NOMO-1 treated with dmso at 0.1 percent for 144 hours (cell line): ENCODE measurements at regions not wholly inside any gene's neighbourhood (a gene's known extent, or its start where the extent isn't known, plus 50 kb on each side); places are given as distances from the start of the nearest gene placed in this dataset.

Source experiments
- DNase-seq: peaks from one replicate; lab custom pipeline; 2025; ENCODE audit not compliant: unreplicated experiment; lab: John Stamatoyannopoulos, UW

DNA sequence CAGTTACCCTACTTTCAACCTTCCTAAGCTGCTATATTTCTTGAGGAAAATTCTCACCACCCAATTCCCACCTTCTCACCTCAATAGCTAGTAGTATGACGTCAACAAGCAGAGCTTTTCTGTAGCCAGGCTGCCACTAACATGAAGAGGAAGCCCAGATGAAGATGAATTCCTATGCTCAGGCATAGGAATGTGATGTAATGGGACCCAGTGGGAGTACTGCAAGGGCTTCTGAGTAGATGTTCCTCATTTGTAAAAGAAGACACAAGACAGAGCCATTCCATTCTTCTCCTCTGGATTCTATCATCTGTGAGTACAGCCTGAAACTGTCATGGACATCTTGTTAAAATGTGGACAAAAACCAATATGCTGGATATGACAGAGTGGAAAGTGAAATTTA, 81.6 kb upstream of the KLF3 start:
- no peak for DNase-seq

- no peak for DNase-seq
These were observed 81.0 kb upstream of the KLF3 start for GRCh38 chr4:38582889-38583470.

- no peak for DNase-seq
These were observed 78.1 kb upstream of the KLF3 start for GRCh38 chr4:38585871-38586270.

GRCh38 chr4:38587106-38587505, 76.9 kb upstream of the KLF3 start:
- no peak for DNase-seq

DNA sequence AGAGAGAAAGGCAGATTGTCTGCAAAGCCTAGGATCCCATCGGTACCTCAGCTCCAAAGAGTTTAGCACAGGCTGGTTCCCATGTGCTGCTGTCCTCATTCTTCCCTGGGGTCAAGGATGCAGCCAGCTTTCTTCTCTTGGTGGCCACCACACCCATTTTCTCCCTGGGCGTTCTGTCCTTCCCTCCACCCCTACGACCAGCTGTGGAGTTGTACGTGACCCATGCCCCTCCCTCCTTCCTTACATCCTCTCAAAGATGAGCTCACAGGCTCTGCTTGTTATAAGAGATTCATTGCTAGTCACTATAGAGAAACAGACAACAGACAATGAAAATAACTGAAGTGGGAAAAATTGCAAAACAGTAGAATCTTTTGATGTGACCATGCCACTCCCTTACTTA, 74.0 kb upstream of the KLF3 start:
- no peak for DNase-seq

- DNase-seq, result no peak
These were observed 72.2 kb upstream of the KLF3 start for GRCh38 chr4:38591617-38592337.

GRCh38 chr4:38598489-38598888, 65.5 kb upstream of the KLF3 start:
- DNase-seq, result no peak

DNA sequence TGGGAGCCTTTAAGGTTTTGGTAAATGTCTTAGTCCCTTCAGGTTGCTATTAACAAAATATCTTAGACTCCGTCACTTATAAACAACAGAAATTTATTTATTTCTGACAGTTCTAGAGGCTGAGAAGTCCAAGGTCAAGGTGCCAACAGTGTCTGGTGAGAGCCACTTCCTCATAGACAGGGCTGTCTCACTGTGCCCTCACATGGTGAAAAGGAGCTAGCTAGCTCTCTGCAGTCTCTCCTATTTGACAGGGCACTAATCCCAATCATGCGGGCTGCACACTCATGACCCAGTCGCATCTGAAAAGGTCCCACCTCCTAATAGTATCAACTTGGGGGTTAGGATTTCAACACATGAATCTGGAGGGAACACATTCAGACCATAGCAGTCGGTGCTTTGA, 63.4 kb upstream of the KLF3 start:
- no peak for DNase-seq

DNA sequence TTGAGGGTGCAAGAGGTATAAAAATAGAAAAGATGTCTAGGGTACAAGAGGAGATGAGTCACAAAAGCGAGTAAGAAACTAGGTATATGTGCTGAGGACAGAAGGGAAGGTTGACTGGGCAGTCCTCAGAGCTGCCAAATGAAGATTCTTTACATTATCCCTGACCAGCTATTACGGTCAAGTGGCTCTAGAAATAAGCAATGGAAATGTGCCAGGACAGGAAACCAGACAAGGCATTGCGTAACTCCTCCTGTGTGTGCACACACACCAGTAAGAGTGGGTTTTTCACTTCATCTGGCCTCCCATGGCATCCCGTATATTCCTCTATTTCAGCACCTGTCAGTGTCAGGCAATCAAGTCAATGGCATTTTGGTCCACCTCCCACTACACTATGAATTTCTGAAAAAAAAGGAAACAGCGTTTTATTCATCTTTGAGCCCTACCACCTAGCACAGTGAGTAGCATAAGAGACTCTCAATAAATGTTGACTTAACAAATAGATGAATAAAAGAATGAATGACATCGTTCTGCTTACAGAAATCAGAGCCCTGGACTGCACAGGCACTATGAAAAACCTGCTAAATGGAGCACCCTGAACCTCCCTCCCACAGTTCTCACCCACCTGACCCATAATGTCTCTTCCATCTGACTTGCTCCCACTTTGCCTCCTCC, 62.6 kb upstream of the KLF3 start:
- peak; percentile 7 for DNase-seq

DNA sequence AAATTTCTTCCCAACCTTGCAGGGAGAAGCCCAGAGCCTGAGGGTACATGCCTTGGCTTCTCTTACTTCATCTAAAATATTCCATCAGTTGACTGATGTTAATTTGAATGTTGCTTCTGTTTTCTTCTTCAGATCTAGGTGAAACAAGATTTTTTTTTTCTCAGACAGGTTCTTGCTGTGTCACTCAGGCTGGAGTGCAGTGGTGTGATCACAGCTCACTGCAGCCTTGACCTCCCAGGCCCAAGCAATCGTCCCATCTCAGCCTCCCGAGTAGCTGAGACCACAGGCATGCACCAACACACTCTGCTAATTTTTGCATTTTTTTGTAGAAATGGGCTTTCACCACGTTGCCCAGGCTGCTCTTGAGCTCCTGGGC, 62.1 kb upstream of the KLF3 start:
- no peak for DNase-seq

DNA sequence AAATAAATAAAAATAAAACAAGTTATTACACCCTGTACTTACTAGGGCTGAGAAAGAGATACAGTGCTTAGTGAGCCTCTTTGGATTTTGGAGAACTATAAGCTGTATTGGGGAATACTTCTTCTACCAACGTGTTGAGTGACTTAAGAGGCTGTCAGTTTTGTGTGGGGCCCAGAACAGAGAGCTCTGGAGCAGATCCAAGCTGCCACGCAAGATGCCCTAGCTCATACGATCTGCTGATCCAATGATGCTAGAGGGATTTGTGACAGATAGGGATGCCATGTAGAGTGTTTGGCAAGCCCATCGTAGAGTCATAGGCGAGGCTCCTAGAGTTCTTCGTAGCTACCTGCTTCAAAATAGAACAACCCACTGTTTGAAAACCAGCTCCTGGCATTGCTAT, 60.3 kb upstream of the KLF3 start:
- no peak for DNase-seq

- no peak for DNase-seq
These were observed 58.7 kb upstream of the KLF3 start for GRCh38 chr4:38605181-38605752.

DNA sequence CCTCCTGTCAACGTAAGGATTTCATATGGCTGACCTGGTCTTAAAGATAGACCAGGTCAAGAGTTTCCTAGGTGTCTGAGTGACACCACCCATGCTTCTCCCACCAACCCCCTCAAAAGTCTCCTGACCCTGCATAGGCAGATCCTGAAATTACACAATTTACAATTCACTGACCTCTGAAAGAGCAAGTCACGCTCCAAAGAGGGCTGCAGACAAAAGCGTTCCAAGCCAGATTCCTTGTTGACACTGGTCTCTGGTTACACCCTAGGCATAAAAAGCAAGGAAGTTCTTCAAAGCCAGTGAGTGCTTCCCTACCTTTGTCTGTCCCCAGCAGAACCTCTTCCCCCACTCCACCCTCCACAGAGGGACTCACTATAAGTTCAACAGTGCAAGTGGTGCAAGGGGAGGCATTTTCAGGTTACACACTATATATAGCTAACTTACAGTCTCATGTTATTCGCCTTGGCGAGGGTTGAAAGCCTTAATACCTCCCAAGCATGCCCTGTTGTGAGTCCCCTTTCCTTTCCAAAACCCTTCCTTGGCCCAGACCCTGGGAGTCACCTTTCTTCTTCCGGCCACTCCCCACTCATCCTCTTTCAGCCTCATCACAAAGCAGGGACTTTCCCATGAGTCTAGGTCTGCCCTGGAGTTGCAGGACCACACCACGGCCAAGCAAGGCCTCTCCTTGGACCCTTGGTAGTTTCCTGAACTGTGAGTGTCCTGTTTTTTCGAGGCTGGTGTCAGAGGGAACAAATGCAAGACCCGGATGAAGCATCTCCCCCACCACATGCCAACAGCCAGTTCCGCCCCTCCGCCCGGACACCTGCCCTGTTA, 58.0 kb upstream of the KLF3 start:
- DNase-seq, result no peak

DNA sequence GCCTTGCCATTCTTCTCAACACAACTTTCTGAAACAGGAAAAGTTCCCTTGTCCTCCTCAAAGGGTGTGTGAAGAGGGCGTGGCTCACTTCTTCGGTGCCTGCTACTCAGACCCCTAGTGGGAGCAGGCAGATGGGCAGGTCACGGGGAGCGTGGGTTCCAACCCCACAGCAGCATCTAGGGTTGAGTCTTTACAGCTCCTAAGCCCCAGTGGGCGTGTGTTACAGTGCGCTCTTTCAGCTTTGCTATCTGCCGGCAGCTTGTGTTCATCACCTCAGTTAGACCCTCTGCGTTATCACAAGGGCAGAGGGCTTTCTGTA, 57.5 kb upstream of the KLF3 start:
- no peak for DNase-seq

GRCh38 chr4:38609614-38610013, 54.4 kb upstream of the KLF3 start:
- DNase-seq, result no peak

DNA sequence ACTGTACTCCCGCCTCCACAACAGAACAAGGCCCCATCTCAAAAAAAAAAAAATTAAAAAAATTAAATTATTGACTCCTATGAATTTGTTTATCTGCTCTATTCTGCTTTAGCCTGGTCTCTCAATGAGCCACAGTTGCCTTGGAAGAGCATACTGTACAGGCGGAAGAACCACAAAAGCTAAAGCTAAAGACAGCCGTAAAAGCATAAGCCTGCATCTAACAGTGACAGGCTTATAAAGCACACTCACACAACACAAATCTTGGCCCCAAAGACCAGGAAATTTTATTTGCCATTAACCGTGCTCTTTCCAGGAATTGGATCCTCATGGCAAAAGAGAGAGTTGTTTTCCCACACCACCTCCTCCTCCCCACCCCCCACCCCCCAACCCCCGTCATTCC, 53.5 kb upstream of the KLF3 start:
- DNase-seq, result no peak

GRCh38 chr4:38610966-38611431, 53.0 kb upstream of the KLF3 start:
- no peak for DNase-seq

- DNase-seq, result no peak
These were observed 52.3 kb upstream of the KLF3 start for GRCh38 chr4:38611676-38612075.

DNA sequence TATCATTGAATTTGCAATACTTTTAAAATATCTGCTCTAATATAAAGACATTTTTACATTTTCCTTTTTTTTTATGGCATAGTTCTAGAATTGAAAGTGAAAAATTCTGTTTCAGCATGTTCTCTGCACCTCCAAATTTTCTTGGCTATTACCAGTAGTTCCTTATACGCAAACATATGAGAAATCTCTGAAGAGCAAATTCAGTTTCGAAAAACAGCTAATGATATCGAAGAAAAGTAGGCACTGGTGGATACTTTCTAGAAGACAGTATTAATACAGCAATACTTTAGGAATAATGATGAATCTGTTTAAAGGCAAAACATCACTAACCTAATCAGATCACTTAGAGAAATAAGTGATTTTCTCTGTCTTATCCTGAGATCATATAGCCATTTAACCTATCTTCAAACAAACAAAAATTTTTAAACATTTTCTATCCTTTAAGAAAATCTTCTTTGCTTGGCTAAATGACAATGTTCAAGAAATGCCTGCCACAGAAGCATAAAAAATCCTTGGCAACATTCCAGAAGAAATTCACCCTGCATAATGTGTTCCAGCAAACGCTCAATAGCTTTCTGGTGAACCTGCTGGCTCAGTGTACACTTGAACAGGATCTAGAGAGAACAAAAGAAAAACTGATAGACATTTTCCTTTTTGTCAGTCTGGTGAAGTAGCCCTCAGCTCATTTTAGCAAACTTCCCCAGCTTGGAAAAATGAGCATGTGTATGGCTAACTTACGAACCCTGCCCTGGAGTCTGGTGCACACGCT, 51.2 kb upstream of the KLF3 start:
- no peak for DNase-seq
